ENCODE measurements at regions not wholly inside any gene's neighbourhood (a gene's known extent, or its start where the extent isn't known, plus 50 kb on each side); places are given as distances from the start of the nearest gene placed in this dataset.

- no peak for ATAC-seq
- peaks cover 4% of the 10 kb centered on the region; the same call in 1 of the 2 replicates for H3K9me2 ChIP-seq (ENCODE audit: insufficient read depth)
- DNase-seq (ENCODE audit: low spot score): no peak
- TF ChIP-seq CTCF (conservative IDR thresholded peaks at IDR 0.05; ENCODE audit: low read depth in 2 of 2): no peak
- no peak for TF ChIP-seq JUNB (IDR thresholded peaks at IDR 0.05; ENCODE audit: unreplicated experiment)
- no peak for TF ChIP-seq STAT1 (IDR thresholded peaks at IDR 0.05; ENCODE audit: unreplicated experiment)
- no peak overlapping the region for H3K4me2 ChIP-seq
- no peaks in the 10 kb centered on the region for H3K79me2 ChIP-seq (replicated peaks; ENCODE audit: insufficient read depth)
- H3F3A ChIP-seq (replicated peaks; ENCODE audit: low read depth): no peaks in the 10 kb centered on the region
- Mint-ChIP-seq H3K9me3 (no peaks in the 10 kb centered on the region), H3K36me3 (ENCODE audit: low read depth) (no peaks in the 10 kb centered on the region), H3K27ac (no peak overlapping the region), H3K27me3 (ENCODE audit: insufficient read depth, low read depth, poor library complexity) (peaks cover 2% of the 10 kb centered on the region), H3K4me1 (no peaks in the 10 kb centered on the region; the same call in 2 of the 3 replicates), H3K4me3 (no peak overlapping the region)
- H2AFZ ChIP-seq: no peak overlapping the region
- no peaks in the 10 kb centered on the region for H3K36me3 ChIP-seq (ENCODE audit: insufficient read depth)
- no peaks in the 10 kb centered on the region for H4K20me1 ChIP-seq (replicated peaks; ENCODE audit: insufficient read depth)
- no peak overlapping the region for H3K27ac ChIP-seq (ENCODE audit: low read depth)
- no peak overlapping the region for H3K4me3 ChIP-seq
- no peaks in the 10 kb centered on the region for H3K27me3 ChIP-seq (ENCODE audit: insufficient read depth)
- peaks cover 4% of the 10 kb centered on the region; the same call in 1 of the 2 replicates for H3K4me1 ChIP-seq (ENCODE audit: insufficient read depth)
Observed at GRCh38 chr17:70454908-70455307, 285.6 kb downstream of the KCNJ2 start.

- Mint-ChIP-seq H3K27ac (no peak overlapping the region), H3K4me3 (no peak overlapping the region), H3K36me3 (ENCODE audit: low read depth) (no peaks in the 10 kb centered on the region), H3K9me3 (no peaks in the 10 kb centered on the region), H3K4me1 (no peaks in the 10 kb centered on the region), H3K27me3 (ENCODE audit: insufficient read depth, low read depth, poor library complexity) (no peaks in the 10 kb centered on the region)
- TF ChIP-seq CREB1 (CRISPR knock-in tag; IDR thresholded peaks at IDR 0.05; ENCODE audit: low read depth) (no peak), ETS1 (IDR thresholded peaks at IDR 0.05) (no peak)
- Histone ChIP-seq H3K79me2 (replicated peaks; ENCODE audit: insufficient read depth) (no peaks in the 10 kb centered on the region), H3K36me3 (ENCODE audit: insufficient read depth) (no peaks in the 10 kb centered on the region), H2AFZ (no peak overlapping the region), H3K27me3 (ENCODE audit: insufficient read depth) (no peaks in the 10 kb centered on the region), H3K4me1 (ENCODE audit: insufficient read depth) (no peaks in the 10 kb centered on the region), H3K4me3 (no peak overlapping the region), H3K9me2 (ENCODE audit: insufficient read depth) (no peaks in the 10 kb centered on the region), H3F3A (replicated peaks; ENCODE audit: low read depth) (no peaks in the 10 kb centered on the region), H3K4me2 (no peak overlapping the region), H4K20me1 (replicated peaks; ENCODE audit: insufficient read depth) (no peaks in the 10 kb centered on the region), H3K27ac (ENCODE audit: low read depth) (no peak overlapping the region)
- DNase-seq (ENCODE audit: low spot score) (no peak), ATAC-seq (no peak)
Observed at GRCh38 chr17:70464995-70465394, 295.7 kb downstream of the KCNJ2 start.

GRCh38 chr17:70468661-70469060 is 299.3 kb downstream of the KCNJ2 start:
- Histone ChIP-seq H3K27ac (ENCODE audit: low read depth) (no peak overlapping the region), H3K9me2 (ENCODE audit: insufficient read depth) (0 out of 2 replicates have a peak, but pooled peaks cover 5% of the 10 kb centered on the region), H3K4me2 (no peak overlapping the region), H3K4me1 (ENCODE audit: insufficient read depth) (no peaks in the 10 kb centered on the region), H3F3A (replicated peaks; ENCODE audit: low read depth) (no peaks in the 10 kb centered on the region), H3K4me3 (no peak overlapping the region), H3K79me2 (replicated peaks; ENCODE audit: insufficient read depth) (no peaks in the 10 kb centered on the region), H4K20me1 (replicated peaks; ENCODE audit: insufficient read depth) (no peaks in the 10 kb centered on the region), H2AFZ (no peak overlapping the region), H3K27me3 (ENCODE audit: insufficient read depth) (no peaks in the 10 kb centered on the region), H3K36me3 (ENCODE audit: insufficient read depth) (no peaks in the 10 kb centered on the region)
- Mint-ChIP-seq H3K9me3 (no peaks in the 10 kb centered on the region; the same call in 2 of the 3 replicates), H3K36me3 (ENCODE audit: low read depth) (no peaks in the 10 kb centered on the region), H3K27ac (no peak overlapping the region), H3K27me3 (ENCODE audit: insufficient read depth, low read depth, poor library complexity) (no peaks in the 10 kb centered on the region), H3K4me1 (no peaks in the 10 kb centered on the region), H3K4me3 (no peak overlapping the region)
- no peak for ATAC-seq
- no peak for DNase-seq (ENCODE audit: low spot score)
- TF ChIP-seq ZNF114 (CRISPR knock-in tag; IDR thresholded peaks at IDR 0.05) (no peak), POLR2AphosphoS5 (IDR thresholded peaks at IDR 0.05; ENCODE audit: low read depth) (no peak), ZNF331 (CRISPR knock-in tag; IDR thresholded peaks at IDR 0.05; ENCODE audit: low read depth) (no peak), REST (IDR thresholded peaks at IDR 0.05; ENCODE audit: unreplicated experiment) (no peak), EZH2 (IDR thresholded peaks at IDR 0.05; ENCODE audit: low read depth, unreplicated experiment) (no peak), CTCF (conservative IDR thresholded peaks at IDR 0.05; ENCODE audit: low read depth in 2 of 2) (no peak), NANOG (IDR thresholded peaks at IDR 0.05; ENCODE audit: borderline replicate concordance) (no peak), EZH2phosphoT487 (IDR thresholded peaks at IDR 0.05; ENCODE audit: unreplicated experiment) (no peak), JUNB (IDR thresholded peaks at IDR 0.05; ENCODE audit: unreplicated experiment) (no peak)

All from GM23338 (cell line).